ENCODE measurements at regions not wholly inside any gene's neighbourhood (a gene's known extent, or its start where the extent isn't known, plus 50 kb on each side); places are given as distances from the start of the nearest gene placed in this dataset.

DNA sequence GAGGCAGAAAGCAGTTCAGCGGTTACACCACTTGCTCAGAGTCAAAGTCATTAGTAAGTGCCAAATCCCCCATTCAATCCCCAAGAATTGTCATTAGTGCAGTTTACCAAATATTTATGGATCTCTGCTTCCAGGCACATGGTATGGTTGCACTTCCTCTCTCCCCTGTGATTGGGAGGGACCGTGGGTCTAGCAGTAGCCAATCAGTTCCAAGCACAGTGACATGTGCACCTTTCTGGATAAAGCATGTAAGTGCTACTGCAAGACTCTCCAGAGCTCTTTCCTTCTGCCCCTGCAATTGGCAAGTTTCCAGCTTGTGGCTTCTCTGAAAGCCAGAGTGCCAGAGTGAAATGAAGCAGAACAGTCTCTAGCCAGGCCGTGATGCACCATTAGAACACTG is 85.3 kb upstream of the FLRT2 start:
- TF ChIP-seq POLR2AphosphoS5 (IDR thresholded peaks at IDR 0.05; ENCODE audit: low read depth, low read length) (no peak), FOXP2 (optimal IDR thresholded peaks at IDR 0.05; ENCODE audit: borderline replicate concordance, extremely low read depth, extremely low read length, insufficient read depth) (no peak)
